ENCODE measurements at regions not wholly inside any gene's neighbourhood (a gene's known extent, or its start where the extent isn't known, plus 50 kb on each side); places are given as distances from the start of the nearest gene placed in this dataset.

DNA sequence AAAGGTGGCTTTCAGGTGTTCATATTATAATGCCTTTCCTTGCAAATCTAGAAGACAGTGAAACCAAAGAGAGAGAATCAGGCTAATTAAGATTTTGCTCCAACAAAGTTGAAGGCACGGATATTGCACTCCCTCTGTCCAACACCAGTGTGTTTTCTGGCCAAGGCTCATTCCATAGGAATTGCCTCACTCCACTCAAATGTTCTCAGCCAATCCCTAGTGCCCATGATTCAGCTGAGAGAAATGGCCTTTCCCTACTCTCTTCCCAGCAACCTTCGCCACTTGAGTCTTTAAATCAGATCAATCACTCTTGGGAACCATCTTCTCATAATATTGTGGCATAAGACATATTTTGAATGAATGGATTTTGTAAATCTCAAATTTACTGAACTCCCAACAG, 768.2 kb upstream of the ACVR2A start:
- TF ChIP-seq, protein P1, sequence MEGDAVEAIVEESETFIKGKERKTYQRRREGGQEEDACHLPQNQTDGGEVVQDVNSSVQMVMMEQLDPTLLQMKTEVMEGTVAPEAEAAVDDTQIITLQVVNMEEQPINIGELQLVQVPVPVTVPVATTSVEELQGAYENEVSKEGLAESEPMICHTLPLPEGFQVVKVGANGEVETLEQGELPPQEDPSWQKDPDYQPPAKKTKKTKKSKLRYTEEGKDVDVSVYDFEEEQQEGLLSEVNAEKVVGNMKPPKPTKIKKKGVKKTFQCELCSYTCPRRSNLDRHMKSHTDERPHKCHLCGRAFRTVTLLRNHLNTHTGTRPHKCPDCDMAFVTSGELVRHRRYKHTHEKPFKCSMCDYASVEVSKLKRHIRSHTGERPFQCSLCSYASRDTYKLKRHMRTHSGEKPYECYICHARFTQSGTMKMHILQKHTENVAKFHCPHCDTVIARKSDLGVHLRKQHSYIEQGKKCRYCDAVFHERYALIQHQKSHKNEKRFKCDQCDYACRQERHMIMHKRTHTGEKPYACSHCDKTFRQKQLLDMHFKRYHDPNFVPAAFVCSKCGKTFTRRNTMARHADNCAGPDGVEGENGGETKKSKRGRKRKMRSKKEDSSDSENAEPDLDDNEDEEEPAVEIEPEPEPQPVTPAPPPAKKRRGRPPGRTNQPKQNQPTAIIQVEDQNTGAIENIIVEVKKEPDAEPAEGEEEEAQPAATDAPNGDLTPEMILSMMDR (IDR thresholded peaks at IDR 0.05) = no peak
- no peak for TF ChIP-seq EP300 (IDR thresholded peaks at IDR 0.05)
- no peak for TF ChIP-seq POLR2A (IDR thresholded peaks at IDR 0.05)
- no peak for TF ChIP-seq POLR2AphosphoS5 (IDR thresholded peaks at IDR 0.05)
